HL-60 (cell line): ENCODE measurements at regions not wholly inside any gene's neighbourhood (a gene's known extent, or its start where the extent isn't known, plus 50 kb on each side); places are given as distances from the start of the nearest gene placed in this dataset.

Source experiments
- DNase-seq, 2 experiments: peaks; one replicate each; pipeline ENCODE4 v3.0.0-alpha.2; 2010 to 2020; ENCODE audit warnings: low read depth in 1 of 2, low spot score in 1 of 2
- H3K27ac ChIP-seq: fragments of 250-450 bp; sonication (Bioruptor Pico); replicated peaks from 2 replicates; pipeline ENCODE4 v1.5.1; 2020; ENCODE audit warnings: mild to moderate bottlenecking, moderate library complexity
- H3K27me3 ChIP-seq: fragments of 250-450 bp; sonication (Bioruptor Pico); 2 replicates; pipeline ENCODE4 v1.5.1; 2021; ENCODE audit warnings: mild to moderate bottlenecking, moderate library complexity; ENCODE audit not compliant: insufficient read depth, poor library complexity, severe bottlenecking
- H3K4me3 ChIP-seq: replicated peaks from 2 replicates; pipeline ENCODE4 v1.5.1; 2011; ENCODE audit warnings: mild to moderate bottlenecking, control low read depth, low read length; ENCODE audit not compliant: insufficient read depth
- GABPA ChIP-seq: IDR thresholded peaks from 2 replicates; pipeline ENCODE4 v1.6.1; 2012; ENCODE audit warnings: low read depth
- POLR2AphosphoS5 ChIP-seq: IDR thresholded peaks from 2 replicates; pipeline ENCODE4 v1.6.1; 2012; ENCODE audit warnings: low read depth
- SPI1 ChIP-seq: IDR thresholded peaks from 2 replicates; pipeline ENCODE4 v1.6.1; 2012; ENCODE audit warnings: low read depth, mild to moderate bottlenecking, borderline replicate concordance
- TF ChIP-seq, protein P1 (sequence below): IDR thresholded peaks from 2 replicates; pipeline ENCODE4 v1.6.1; 2012; ENCODE audit warnings: low read depth; ENCODE audit not compliant: insufficient replicate concordance
- TF ChIP-seq, protein P2 (sequence below): IDR thresholded peaks from one replicate; pipeline ENCODE4 v1.5.1; 2011; ENCODE audit warnings: low read length, control low read depth, inconsistent platforms; ENCODE audit not compliant: insufficient read depth

DNA sequence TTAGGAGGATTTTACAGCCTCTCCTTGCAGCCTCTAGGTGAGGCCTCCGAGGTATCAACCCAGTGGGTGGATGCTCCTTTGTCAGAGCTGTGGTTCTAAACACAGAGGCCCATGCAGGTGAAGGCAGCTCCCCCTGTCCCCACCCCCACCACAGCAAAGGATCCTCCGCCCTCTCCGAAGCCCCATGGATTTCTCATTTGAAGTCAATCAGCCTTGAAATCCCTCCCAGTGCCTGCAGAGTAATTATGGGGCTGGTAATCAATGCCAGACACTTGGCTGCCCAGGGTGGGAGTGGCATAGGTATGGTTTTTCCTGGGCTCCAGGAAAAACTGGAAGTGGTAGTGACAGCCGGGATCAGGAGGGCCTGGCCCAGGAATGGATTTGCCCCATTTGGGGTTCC lies 119.5 kb upstream of the CSF3R start:
- TF ChIP-seq SPI1 (no peak), GABPA (no peak), POLR2AphosphoS5 (no peak)
- TF ChIP-seq, protein P1, sequence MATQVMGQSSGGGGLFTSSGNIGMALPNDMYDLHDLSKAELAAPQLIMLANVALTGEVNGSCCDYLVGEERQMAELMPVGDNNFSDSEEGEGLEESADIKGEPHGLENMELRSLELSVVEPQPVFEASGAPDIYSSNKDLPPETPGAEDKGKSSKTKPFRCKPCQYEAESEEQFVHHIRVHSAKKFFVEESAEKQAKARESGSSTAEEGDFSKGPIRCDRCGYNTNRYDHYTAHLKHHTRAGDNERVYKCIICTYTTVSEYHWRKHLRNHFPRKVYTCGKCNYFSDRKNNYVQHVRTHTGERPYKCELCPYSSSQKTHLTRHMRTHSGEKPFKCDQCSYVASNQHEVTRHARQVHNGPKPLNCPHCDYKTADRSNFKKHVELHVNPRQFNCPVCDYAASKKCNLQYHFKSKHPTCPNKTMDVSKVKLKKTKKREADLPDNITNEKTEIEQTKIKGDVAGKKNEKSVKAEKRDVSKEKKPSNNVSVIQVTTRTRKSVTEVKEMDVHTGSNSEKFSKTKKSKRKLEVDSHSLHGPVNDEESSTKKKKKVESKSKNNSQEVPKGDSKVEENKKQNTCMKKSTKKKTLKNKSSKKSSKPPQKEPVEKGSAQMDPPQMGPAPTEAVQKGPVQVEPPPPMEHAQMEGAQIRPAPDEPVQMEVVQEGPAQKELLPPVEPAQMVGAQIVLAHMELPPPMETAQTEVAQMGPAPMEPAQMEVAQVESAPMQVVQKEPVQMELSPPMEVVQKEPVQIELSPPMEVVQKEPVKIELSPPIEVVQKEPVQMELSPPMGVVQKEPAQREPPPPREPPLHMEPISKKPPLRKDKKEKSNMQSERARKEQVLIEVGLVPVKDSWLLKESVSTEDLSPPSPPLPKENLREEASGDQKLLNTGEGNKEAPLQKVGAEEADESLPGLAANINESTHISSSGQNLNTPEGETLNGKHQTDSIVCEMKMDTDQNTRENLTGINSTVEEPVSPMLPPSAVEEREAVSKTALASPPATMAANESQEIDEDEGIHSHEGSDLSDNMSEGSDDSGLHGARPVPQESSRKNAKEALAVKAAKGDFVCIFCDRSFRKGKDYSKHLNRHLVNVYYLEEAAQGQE: no peak
- TF ChIP-seq, protein P2, sequence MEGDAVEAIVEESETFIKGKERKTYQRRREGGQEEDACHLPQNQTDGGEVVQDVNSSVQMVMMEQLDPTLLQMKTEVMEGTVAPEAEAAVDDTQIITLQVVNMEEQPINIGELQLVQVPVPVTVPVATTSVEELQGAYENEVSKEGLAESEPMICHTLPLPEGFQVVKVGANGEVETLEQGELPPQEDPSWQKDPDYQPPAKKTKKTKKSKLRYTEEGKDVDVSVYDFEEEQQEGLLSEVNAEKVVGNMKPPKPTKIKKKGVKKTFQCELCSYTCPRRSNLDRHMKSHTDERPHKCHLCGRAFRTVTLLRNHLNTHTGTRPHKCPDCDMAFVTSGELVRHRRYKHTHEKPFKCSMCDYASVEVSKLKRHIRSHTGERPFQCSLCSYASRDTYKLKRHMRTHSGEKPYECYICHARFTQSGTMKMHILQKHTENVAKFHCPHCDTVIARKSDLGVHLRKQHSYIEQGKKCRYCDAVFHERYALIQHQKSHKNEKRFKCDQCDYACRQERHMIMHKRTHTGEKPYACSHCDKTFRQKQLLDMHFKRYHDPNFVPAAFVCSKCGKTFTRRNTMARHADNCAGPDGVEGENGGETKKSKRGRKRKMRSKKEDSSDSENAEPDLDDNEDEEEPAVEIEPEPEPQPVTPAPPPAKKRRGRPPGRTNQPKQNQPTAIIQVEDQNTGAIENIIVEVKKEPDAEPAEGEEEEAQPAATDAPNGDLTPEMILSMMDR: no peak
- no peak for DNase-seq
- H3K27ac ChIP-seq: no peak overlapping the region

DNA sequence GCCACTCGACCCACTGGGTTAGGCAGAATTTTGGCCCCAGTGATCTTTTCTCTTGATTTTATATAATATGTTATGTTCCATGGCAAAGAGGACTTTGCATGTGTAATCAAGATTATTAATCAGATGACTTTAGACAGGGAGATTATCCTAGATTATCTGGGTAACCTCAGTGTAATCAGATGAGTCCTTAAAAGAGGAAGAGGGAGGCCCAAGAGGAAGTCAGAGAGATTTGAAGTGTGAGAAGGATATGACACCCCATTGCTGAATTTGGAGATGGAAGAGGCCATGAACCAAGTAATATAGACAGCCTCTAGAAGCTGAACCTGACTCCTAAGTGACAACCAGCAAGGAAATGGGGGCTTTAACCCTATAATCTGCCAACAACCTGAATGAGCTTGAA lies 117.1 kb upstream of the CSF3R start:
- no peak for DNase-seq
- H3K4me3 ChIP-seq: no peak overlapping the region
- no peaks in the 10 kb centered on the region for H3K27me3 ChIP-seq
- TF ChIP-seq, protein P2: no peak
- TF ChIP-seq POLR2AphosphoS5 (no peak), GABPA (no peak), SPI1 (peak; percentile 92)
- no peak overlapping the region for H3K27ac ChIP-seq

More for the DNA sequence above, 119.5 kb upstream of the CSF3R start:
- H3K27me3 ChIP-seq: no peaks in the 10 kb centered on the region
- no peak overlapping the region for H3K4me3 ChIP-seq

DNA sequence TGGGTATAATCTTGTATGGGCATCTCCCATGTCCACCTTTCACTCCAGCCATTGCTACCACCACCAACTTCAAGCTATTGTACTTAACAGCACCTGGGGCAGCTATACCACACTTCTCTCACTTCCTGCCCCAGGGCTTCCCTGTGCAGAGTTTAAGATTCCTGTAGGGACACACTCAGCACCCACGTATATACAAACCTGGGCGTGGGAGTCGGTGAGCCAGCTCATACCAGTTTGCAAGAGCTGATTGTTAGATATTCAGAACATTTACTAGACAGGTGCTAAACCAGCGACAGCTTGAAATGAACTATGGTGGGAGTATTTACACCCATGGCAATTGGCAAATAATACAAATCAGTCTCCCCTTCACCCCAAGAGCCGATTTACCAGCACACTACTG lies 114.8 kb upstream of the CSF3R start:
- Histone ChIP-seq H3K4me3 (no peak overlapping the region), H3K27ac (no peak overlapping the region), H3K27me3 (no peaks in the 10 kb centered on the region)
- no peak for DNase-seq
- TF ChIP-seq SPI1 (no peak), POLR2AphosphoS5 (no peak), GABPA (no peak)
- TF ChIP-seq, protein P2: no peak
- TF ChIP-seq, protein P1: no peak

DNA sequence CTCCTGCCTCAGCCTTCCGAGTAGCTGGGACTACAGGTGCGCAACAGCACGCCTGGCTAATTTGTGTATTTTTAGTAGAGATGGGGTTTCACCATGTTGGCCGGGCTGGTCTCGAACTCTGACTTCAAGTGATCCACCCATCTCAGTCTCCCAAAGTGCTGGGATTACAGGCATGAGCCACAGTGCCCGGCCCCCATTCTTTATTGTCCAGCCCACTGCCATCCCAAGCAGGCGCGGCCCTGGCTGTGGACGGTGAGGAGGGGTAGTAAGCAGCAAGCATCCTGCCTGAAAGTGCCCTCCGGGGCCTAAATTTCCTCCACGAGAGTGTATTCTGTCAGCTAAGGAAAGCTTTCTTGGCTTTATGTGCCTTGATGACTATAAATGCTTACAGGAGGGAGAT lies 113.2 kb upstream of the CSF3R start:
- Histone ChIP-seq H3K27ac (no peak overlapping the region), H3K27me3 (peaks cover 3% of the 10 kb centered on the region), H3K4me3 (no peak overlapping the region)
- no peak for TF ChIP-seq GABPA
- no peak for TF ChIP-seq POLR2AphosphoS5
- TF ChIP-seq SPI1: no peak
- TF ChIP-seq, protein P1: no peak
- TF ChIP-seq, protein P2: no peak
- DNase-seq: no peak
